Chondrocyte (in vitro differentiated cells): ENCODE measurements at regions not wholly inside any gene's neighbourhood (a gene's known extent, or its start where the extent isn't known, plus 50 kb on each side); places are given as distances from the start of the nearest gene placed in this dataset.

Source experiments
- DNase-seq: peaks from one replicate; pipeline ENCODE4 v3.0.0; 2021; ENCODE audit warnings: mixed read lengths, low spot score
- H3K27ac Mint-ChIP-seq: one replicate; pipeline ENCODE4 v1.8.0; 2021; ENCODE audit warnings: mild to moderate bottlenecking, moderate library complexity, mixed read lengths; ENCODE audit not compliant: unreplicated experiment
- H3K27me3 Mint-ChIP-seq: 2 replicates; pipeline ENCODE4 v1.8.0; 2021; ENCODE audit warnings: low read depth, mixed read lengths
- H3K36me3 Mint-ChIP-seq: 2 replicates; pipeline ENCODE4 v1.8.0; 2021; ENCODE audit warnings: low read depth, mixed read lengths
- H3K4me1 Mint-ChIP-seq: 2 replicates; pipeline ENCODE4 v1.8.0; 2021; ENCODE audit warnings: low read depth, mild to moderate bottlenecking, mixed read lengths
- H3K4me3 Mint-ChIP-seq: one replicate; pipeline ENCODE4 v1.8.0; 2021; ENCODE audit warnings: mild to moderate bottlenecking, moderate library complexity, mixed read lengths; ENCODE audit not compliant: unreplicated experiment
- H3K9me3 Mint-ChIP-seq: 2 replicates; pipeline ENCODE4 v1.8.0; 2021; ENCODE audit warnings: low read depth, mixed read lengths
- TF ChIP-seq, protein P1 (sequence below): fragments of 200-600 bp; sonication (generic); IDR thresholded peaks from 2 replicates; pipeline ENCODE4 v1.5.0; 2021; ENCODE audit warnings: antibody characterized with exemption, mild to moderate bottlenecking, moderate library complexity

DNA sequence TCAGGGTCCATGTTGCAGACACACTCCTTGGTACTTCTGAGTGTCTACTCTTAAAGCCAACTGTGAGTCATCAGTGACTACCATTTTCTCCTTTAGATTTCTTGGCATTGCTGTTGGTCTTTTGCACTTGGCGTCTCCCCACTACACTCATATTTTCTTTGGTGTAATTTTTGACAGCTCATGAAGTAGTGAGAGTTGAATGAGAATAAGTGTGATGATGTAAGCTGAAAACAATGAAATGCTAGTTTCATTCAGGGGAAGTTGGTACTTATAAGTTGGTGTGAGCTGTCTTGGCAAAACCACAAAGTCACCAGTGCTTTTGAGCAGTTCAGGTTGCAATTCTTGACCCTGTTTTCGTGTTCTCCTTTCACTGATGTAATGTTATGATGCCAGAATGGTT lies 142.9 kb upstream of the ARX start:
- DNase-seq = no peak
- H3K27me3 Mint-ChIP-seq = peaks cover 33% of the 10 kb centered on the region
- H3K27ac Mint-ChIP-seq = no peak overlapping the region
- peaks cover 5% of the 10 kb centered on the region for H3K9me3 Mint-ChIP-seq
- no peaks in the 10 kb centered on the region for H3K36me3 Mint-ChIP-seq
- peaks cover 16% of the 10 kb centered on the region for H3K4me1 Mint-ChIP-seq
- H3K4me3 Mint-ChIP-seq = no peak overlapping the region
- TF ChIP-seq, protein P1, sequence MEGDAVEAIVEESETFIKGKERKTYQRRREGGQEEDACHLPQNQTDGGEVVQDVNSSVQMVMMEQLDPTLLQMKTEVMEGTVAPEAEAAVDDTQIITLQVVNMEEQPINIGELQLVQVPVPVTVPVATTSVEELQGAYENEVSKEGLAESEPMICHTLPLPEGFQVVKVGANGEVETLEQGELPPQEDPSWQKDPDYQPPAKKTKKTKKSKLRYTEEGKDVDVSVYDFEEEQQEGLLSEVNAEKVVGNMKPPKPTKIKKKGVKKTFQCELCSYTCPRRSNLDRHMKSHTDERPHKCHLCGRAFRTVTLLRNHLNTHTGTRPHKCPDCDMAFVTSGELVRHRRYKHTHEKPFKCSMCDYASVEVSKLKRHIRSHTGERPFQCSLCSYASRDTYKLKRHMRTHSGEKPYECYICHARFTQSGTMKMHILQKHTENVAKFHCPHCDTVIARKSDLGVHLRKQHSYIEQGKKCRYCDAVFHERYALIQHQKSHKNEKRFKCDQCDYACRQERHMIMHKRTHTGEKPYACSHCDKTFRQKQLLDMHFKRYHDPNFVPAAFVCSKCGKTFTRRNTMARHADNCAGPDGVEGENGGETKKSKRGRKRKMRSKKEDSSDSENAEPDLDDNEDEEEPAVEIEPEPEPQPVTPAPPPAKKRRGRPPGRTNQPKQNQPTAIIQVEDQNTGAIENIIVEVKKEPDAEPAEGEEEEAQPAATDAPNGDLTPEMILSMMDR = no peak

DNA sequence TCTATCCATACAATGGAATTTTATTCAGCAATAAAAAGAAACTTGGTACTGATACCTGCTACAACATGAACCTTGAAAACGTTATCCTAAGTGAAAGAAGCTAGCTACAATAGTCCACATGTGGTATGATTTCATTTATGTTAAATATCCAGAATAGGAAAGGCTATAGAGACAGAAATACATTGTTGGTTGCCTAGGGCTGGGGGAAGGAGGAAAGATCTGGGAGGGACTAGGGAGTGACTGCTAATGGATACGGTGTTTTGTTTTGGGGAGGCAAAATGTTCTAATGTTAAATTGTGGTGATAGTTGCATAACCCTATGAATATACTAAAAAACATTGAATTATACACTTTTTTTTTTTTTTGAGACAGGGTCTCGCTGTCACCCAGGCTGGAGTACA lies 141.1 kb upstream of the ARX start:
- Mint-ChIP-seq H3K9me3 (peaks cover 5% of the 10 kb centered on the region), H3K27me3 (peaks cover 23% of the 10 kb centered on the region), H3K4me1 (peaks cover 16% of the 10 kb centered on the region), H3K36me3 (no peaks in the 10 kb centered on the region), H3K4me3 (no peak overlapping the region), H3K27ac (no peak overlapping the region)
- no peak for DNase-seq
- TF ChIP-seq, protein P1 = no peak

DNA sequence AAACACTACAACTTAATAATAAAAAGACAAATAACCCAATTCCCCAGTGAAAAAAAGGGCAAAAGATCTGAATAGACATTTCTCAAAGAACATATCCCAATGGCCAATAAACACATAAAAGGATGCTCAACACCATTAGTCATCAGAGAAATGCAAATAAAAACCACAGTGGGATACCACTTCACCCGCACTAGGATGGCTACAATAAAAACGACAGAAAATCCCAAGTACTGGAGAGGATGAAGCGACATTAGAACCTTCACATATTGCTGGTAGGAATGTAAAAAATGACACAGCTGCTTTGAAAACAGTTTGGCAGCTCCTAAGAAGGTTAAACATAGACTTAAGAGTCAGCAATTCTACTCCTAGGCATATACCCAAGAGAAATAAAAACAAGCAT lies 140.6 kb upstream of the ARX start:
- Mint-ChIP-seq H3K27ac (no peak overlapping the region), H3K4me1 (peaks cover 16% of the 10 kb centered on the region), H3K27me3 (peaks cover 25% of the 10 kb centered on the region), H3K4me3 (no peak overlapping the region), H3K9me3 (peaks cover 5% of the 10 kb centered on the region), H3K36me3 (no peaks in the 10 kb centered on the region)
- no peak for DNase-seq
- TF ChIP-seq, protein P1 = no peak

DNA sequence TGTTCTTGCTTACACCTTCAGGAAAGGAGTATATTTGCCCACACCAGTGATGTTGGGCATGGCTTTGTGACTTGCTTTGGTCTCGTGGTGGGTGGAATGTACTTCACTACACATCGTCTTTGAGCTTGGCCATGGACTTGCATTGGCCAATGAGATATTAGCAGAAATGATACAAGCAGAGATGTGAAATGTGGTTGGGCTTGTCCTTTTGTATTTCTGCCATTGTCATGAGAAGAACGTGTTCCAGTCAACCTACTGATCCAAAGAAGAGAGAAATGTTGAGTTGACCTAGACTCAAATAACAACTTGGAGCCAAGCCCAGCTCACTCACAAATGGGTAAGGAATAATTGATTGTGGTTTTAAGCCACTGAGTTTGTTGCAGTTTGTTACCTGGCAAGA lies 138.4 kb upstream of the ARX start:
- peaks cover 16% of the 10 kb centered on the region for H3K4me1 Mint-ChIP-seq
- peaks cover 23% of the 10 kb centered on the region for H3K27me3 Mint-ChIP-seq
- DNase-seq = no peak
- H3K4me3 Mint-ChIP-seq = no peak overlapping the region
- no peak overlapping the region for H3K27ac Mint-ChIP-seq
- H3K36me3 Mint-ChIP-seq = no peaks in the 10 kb centered on the region
- TF ChIP-seq, protein P1 = no peak
- H3K9me3 Mint-ChIP-seq = peaks cover 5% of the 10 kb centered on the region

DNA sequence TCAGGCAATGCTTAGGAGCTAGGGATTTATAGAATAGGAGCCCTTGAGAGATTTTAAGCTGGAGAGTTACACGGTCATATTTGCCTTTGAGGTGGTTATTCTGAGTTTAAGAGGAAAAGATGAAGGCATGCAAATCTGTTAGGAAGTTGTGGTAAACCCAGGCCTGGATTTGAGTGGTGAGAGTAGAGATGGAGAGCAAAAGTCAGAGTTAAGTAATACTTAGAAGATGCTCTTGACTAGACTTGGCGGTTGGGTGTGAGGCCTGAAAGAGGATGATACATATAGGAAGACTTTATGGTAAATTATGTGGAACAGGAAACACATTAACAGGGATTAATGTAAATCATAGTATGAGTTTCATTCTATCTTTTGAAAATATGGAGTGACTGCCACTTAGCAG lies 136.0 kb upstream of the ARX start:
- Mint-ChIP-seq H3K4me1 (peaks cover 7% of the 10 kb centered on the region), H3K27ac (no peak overlapping the region), H3K36me3 (no peaks in the 10 kb centered on the region), H3K27me3 (peaks cover 31% of the 10 kb centered on the region), H3K4me3 (no peak overlapping the region), H3K9me3 (peaks cover 3% of the 10 kb centered on the region)
- TF ChIP-seq, protein P1 = no peak
- no peak for DNase-seq
